ENCODE measurements at regions not wholly inside any gene's neighbourhood (a gene's known extent, or its start where the extent isn't known, plus 50 kb on each side); places are given as distances from the start of the nearest gene placed in this dataset.

GRCh38 chr6:120622127-120622631, 712.1 kb downstream of the TBC1D32 start:
- Mint-ChIP-seq H3K4me1 (peaks cover 6% of the 10 kb centered on the region), H3K27ac (no peak overlapping the region), H3K4me3 (no peak overlapping the region), H3K36me3 (ENCODE audit: low read depth) (no peaks in the 10 kb centered on the region), H3K27me3 (ENCODE audit: insufficient read depth) (no peaks in the 10 kb centered on the region), H3K9me3 (no peaks in the 10 kb centered on the region)
- Histone ChIP-seq H3K9me3 (ENCODE audit: control insufficient read depth, low read length) (no peaks in the 10 kb centered on the region), H3K4me3 (ENCODE audit: low read length) (no peak overlapping the region), H3K27me3 (ENCODE audit: control insufficient read depth, insufficient read depth, low read length, poor library complexity, severe bottlenecking) (no peaks in the 10 kb centered on the region), H3K4me1 (ENCODE audit: control insufficient read depth, insufficient read depth, low read length) (peaks cover 3% of the 10 kb centered on the region), H3K36me3 (ENCODE audit: control insufficient read depth, insufficient read depth, low read length) (no peaks in the 10 kb centered on the region), H3K27ac (ENCODE audit: low read depth, low read length) (no peak overlapping the region), H3K9ac (ENCODE audit: extremely low read depth, low read length, poor library complexity, severe bottlenecking) (no peak overlapping the region)
- no peak for TF ChIP-seq CTCF (conservative IDR thresholded peaks at IDR 0.05)
- 82% methylated on average over 1 of the region's 1 CpG; no CpG with 5 or more reads in 1 of the 2 experiments for WGBS, 2 experiments (ENCODE audit: insufficient coverage in 1 of 2, insufficient read length in 1 of 2)
- no peak for DNase-seq

GRCh38 chr6:120620900-120621299, 713.4 kb downstream of the TBC1D32 start:
- Mint-ChIP-seq H3K36me3 (ENCODE audit: low read depth) (no peaks in the 10 kb centered on the region), H3K4me1 (peaks cover 6% of the 10 kb centered on the region), H3K27ac (no peak overlapping the region), H3K4me3 (no peak overlapping the region), H3K27me3 (ENCODE audit: insufficient read depth) (no peaks in the 10 kb centered on the region), H3K9me3 (no peaks in the 10 kb centered on the region)
- Histone ChIP-seq H3K36me3 (ENCODE audit: control insufficient read depth, insufficient read depth, low read length) (no peaks in the 10 kb centered on the region), H3K27ac (ENCODE audit: low read depth, low read length) (no peak overlapping the region), H3K27me3 (ENCODE audit: control insufficient read depth, insufficient read depth, low read length, poor library complexity, severe bottlenecking) (no peaks in the 10 kb centered on the region), H3K9me3 (ENCODE audit: control insufficient read depth, low read length) (no peaks in the 10 kb centered on the region), H3K4me1 (ENCODE audit: control insufficient read depth, insufficient read depth, low read length) (peaks cover 3% of the 10 kb centered on the region), H3K9ac (ENCODE audit: extremely low read depth, low read length, poor library complexity, severe bottlenecking) (no peak overlapping the region), H3K4me3 (ENCODE audit: low read length) (no peak overlapping the region)
- DNase-seq: no peak
- 88 to 100% methylated on average over 1 of the region's 1 CpG for WGBS, 2 experiments (ENCODE audit: insufficient coverage in 1 of 2, insufficient read length in 1 of 2)
- TF ChIP-seq CTCF (conservative IDR thresholded peaks at IDR 0.05): no peak

- 93% methylated on average over 1 of the region's 3 CpGs; no CpG with 5 or more reads in 1 of the 2 experiments for WGBS, 2 experiments (ENCODE audit: insufficient coverage in 1 of 2, insufficient read length in 1 of 2)
- Histone ChIP-seq H3K27me3 (ENCODE audit: control insufficient read depth, insufficient read depth, low read length, poor library complexity, severe bottlenecking) (no peaks in the 10 kb centered on the region), H3K36me3 (ENCODE audit: control insufficient read depth, insufficient read depth, low read length) (no peaks in the 10 kb centered on the region), H3K4me3 (ENCODE audit: low read length) (no peak overlapping the region), H3K4me1 (ENCODE audit: control insufficient read depth, insufficient read depth, low read length) (no peaks in the 10 kb centered on the region), H3K9ac (ENCODE audit: extremely low read depth, low read length, poor library complexity, severe bottlenecking) (no peak overlapping the region), H3K27ac (ENCODE audit: low read depth, low read length) (no peak overlapping the region), H3K9me3 (ENCODE audit: control insufficient read depth, low read length) (no peaks in the 10 kb centered on the region)
- H3K4me1 Mint-ChIP-seq: no peaks in the 10 kb centered on the region
- no peak for TF ChIP-seq CTCF (conservative IDR thresholded peaks at IDR 0.05)
- no peak overlapping the region for H3K4me3 Mint-ChIP-seq
- no peak for DNase-seq
- no peaks in the 10 kb centered on the region for H3K9me3 Mint-ChIP-seq
- H3K27me3 Mint-ChIP-seq (ENCODE audit: insufficient read depth): no peaks in the 10 kb centered on the region
- no peaks in the 10 kb centered on the region for H3K36me3 Mint-ChIP-seq (ENCODE audit: low read depth)
- H3K27ac Mint-ChIP-seq: no peak overlapping the region
Measured at GRCh38 chr6:120615238-120615637, 719.0 kb downstream of the TBC1D32 start.
